Stomach smooth muscle (tissue), 2 donors: ENCODE measurements at regions not wholly inside any gene's neighbourhood (a gene's known extent, or its start where the extent isn't known, plus 50 kb on each side); places are given as distances from the start of the nearest gene placed in this dataset.

Source experiments
- H3K27ac ChIP-seq: one replicate; pipeline ENCODE4 v1.7.0; 2013; ENCODE audit warnings: mild to moderate bottlenecking, low read length, inconsistent platforms
- H3K27me3 ChIP-seq, 2 donors: one replicate each; pipeline ENCODE4 v1.7.0; 2013; ENCODE audit warnings: low read length in 2 of 2; ENCODE audit not compliant: insufficient read depth in 2 of 2, control insufficient read depth in 1 of 2
- H3K36me3 ChIP-seq, 2 donors: one replicate each; pipeline ENCODE4 v1.7.0; 2013; ENCODE audit warnings: low read length in 2 of 2; ENCODE audit not compliant: control insufficient read depth in 2 of 2, insufficient read depth in 2 of 2
- H3K4me1 ChIP-seq: one replicate; pipeline ENCODE4 v1.7.0; 2013; ENCODE audit warnings: low read length; ENCODE audit not compliant: control insufficient read depth, insufficient read depth
- H3K4me3 ChIP-seq, 2 donors: one replicate each; pipeline ENCODE4 v1.7.0; 2013; ENCODE audit warnings: low read length in 2 of 2
- H3K9ac ChIP-seq, 2 donors: one replicate each; pipeline ENCODE4 v1.7.0; 2013; ENCODE audit warnings: low read length in 2 of 2, mild to moderate bottlenecking in 1 of 2
- H3K9me3 ChIP-seq, 2 donors: one replicate each; pipeline ENCODE4 v1.7.0; 2013; ENCODE audit warnings: low read length in 2 of 2; ENCODE audit not compliant: control insufficient read depth in 2 of 2
- donor health status: healthy.
- donor health status: Pancreatic carcinoma.

GRCh38 chr15:46518381-46518780, 883.6 kb downstream of the SQOR start:
- no peaks in the 10 kb centered on the region for H3K27me3 ChIP-seq
- H3K4me1 ChIP-seq, result no peaks in the 10 kb centered on the region
- H3K9me3 ChIP-seq, result peaks cover 0 to 3% of the 10 kb centered on the region in 2 donors
- no peaks in the 10 kb centered on the region for H3K36me3 ChIP-seq
- H3K27ac ChIP-seq, result no peak overlapping the region
- H3K4me3 ChIP-seq, result no peak overlapping the region
- H3K9ac ChIP-seq, result no peak overlapping the region

GRCh38 chr15:46523701-46524100, 888.9 kb downstream of the SQOR start:
- H3K9ac ChIP-seq, result no peak overlapping the region
- H3K27ac ChIP-seq, result no peak overlapping the region
- H3K4me3 ChIP-seq, result no peak overlapping the region
- H3K9me3 ChIP-seq, result no peaks in the 10 kb centered on the region
- H3K36me3 ChIP-seq, result no peaks in the 10 kb centered on the region
- no peaks in the 10 kb centered on the region for H3K27me3 ChIP-seq
- H3K4me1 ChIP-seq, result no peaks in the 10 kb centered on the region

- no peak overlapping the region for H3K4me3 ChIP-seq
- H3K27ac ChIP-seq, result no peak overlapping the region
- H3K36me3 ChIP-seq, result no peaks in the 10 kb centered on the region
- no peaks in the 10 kb centered on the region for H3K9me3 ChIP-seq
- H3K9ac ChIP-seq, result no peak overlapping the region
- no peaks in the 10 kb centered on the region for H3K4me1 ChIP-seq
- H3K27me3 ChIP-seq, result no peaks in the 10 kb centered on the region
Observed at GRCh38 chr15:46525984-46526725, 891.3 kb downstream of the SQOR start.

DNA sequence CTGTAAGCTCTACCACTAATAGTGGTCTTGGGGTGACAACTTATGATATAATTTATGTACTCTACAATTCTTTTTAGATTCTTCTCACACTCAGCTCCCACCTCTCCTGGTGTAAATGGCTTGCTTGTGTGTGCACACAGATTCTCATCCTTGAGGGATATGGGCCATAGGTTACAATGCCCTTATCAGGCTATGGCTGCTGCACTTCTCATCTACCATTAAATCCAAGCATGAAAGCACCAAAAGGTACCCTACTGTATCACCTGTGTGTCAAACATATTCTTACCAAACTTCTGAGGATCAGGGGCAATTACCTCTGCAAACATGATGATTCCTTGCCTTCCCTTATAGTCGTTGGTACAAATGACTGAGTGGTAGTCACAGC, 891.9 kb downstream of the SQOR start:
- Histone ChIP-seq H3K36me3 (no peaks in the 10 kb centered on the region), H3K4me3 (no peak overlapping the region), H3K9ac (no peak overlapping the region), H3K4me1 (no peaks in the 10 kb centered on the region), H3K27ac (no peak overlapping the region), H3K9me3 (no peaks in the 10 kb centered on the region), H3K27me3 (no peaks in the 10 kb centered on the region)

DNA sequence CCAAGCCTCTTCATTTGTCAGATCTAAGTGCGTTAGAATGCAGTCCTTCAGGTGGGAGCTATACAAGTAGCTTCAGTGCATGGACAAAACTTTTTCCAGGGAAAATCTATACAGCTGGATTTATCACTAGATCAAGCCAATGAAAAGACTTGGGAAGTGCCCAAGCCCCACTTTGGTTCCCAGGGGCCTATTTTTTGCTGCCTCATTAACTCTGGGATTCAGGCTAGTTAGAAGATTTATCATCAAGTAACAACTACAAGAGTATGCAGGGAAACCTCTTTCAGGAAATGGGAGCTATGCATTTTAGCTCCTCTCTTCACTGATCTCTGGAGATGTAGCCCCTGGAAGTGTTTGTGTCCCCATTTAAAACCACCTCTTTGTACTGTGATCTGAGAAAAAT, 908.8 kb downstream of the SQOR start:
- H3K9me3 ChIP-seq, result no peaks in the 10 kb centered on the region
- no peaks in the 10 kb centered on the region for H3K36me3 ChIP-seq

DNA sequence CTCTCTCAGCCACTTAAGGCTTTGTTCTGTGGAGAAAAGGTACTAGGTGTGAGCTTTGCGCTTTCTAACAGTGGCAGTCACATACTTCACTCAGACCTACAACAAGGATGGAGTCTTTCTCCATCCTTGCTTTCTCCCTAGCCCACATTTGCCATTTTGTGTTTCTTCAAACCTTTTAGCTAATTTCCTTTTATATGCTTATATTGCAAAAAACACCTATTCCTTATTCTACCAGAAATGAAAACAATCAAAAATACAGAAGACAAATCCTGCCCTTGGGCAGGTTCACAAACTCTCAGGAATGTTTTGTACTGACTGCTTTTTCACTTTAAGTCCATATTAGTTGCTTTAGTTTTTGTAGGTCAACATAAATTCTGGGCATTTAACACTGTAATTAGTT, 914.2 kb downstream of the SQOR start:
- Histone ChIP-seq H3K9me3 (no peaks in the 10 kb centered on the region), H3K9ac (no peak overlapping the region), H3K27ac (no peak overlapping the region), H3K4me1 (no peaks in the 10 kb centered on the region), H3K27me3 (no peaks in the 10 kb centered on the region), H3K4me3 (no peak overlapping the region), H3K36me3 (no peaks in the 10 kb centered on the region)

More for the DNA sequence above, 908.8 kb downstream of the SQOR start:
- no peak overlapping the region for H3K9ac ChIP-seq
- no peak overlapping the region for H3K27ac ChIP-seq
- H3K4me3 ChIP-seq, result no peak overlapping the region
- no peaks in the 10 kb centered on the region for H3K4me1 ChIP-seq
- no peaks in the 10 kb centered on the region for H3K27me3 ChIP-seq

- no peaks in the 10 kb centered on the region for H3K27me3 ChIP-seq
- H3K27ac ChIP-seq, result no peak overlapping the region
- no peak overlapping the region for H3K9ac ChIP-seq
Observed at GRCh38 chr15:46552316-46552715, 917.5 kb downstream of the SQOR start.

DNA sequence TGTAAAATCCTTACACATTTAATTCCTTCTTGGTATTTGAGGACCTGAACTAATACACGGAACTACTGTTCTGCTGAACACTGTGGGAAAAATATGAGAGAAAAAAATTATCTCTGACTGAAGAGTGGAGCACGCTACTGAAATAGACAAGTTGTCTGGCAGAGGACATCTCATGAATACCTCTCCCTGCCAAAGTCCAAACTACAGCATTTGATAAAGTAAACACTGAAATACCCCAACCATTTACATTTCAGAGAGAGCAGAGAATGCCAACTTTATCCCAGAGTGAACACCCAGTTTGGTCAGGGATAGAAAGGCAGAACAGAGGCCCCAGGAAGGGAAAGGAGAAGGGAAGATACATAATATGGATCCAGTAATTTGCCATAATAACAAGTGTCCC, 920.7 kb downstream of the SQOR start:
- Histone ChIP-seq H3K4me1 (no peaks in the 10 kb centered on the region), H3K36me3 (no peaks in the 10 kb centered on the region), H3K27me3 (no peaks in the 10 kb centered on the region), H3K9me3 (no peaks in the 10 kb centered on the region), H3K9ac (no peak overlapping the region), H3K27ac (no peak overlapping the region), H3K4me3 (no peak overlapping the region)

More at GRCh38 chr15:46552316-46552715, 917.5 kb downstream of the SQOR start:
- Histone ChIP-seq H3K4me1 (no peaks in the 10 kb centered on the region), H3K36me3 (no peaks in the 10 kb centered on the region), H3K9me3 (no peaks in the 10 kb centered on the region), H3K4me3 (no peak overlapping the region)

DNA sequence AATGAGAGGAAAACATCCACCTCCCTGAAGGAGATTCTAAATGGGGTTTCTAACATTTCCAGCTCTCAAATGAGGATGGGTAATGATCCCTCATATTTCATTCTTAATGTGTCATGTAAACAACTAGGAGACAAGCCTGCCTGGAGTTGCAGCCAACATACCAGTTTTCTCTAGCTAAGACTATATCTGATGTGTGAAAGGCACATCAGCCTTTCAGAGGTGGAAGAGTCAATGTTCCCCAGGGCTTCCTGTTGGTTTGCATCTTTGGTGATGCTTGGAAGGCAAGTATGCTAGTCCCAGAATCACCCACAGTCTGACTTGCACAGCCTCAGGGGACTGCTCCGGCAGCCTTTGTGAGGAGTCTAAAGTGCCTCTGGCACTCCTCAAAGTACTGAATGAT, 921.2 kb downstream of the SQOR start:
- Histone ChIP-seq H3K27ac (no peak overlapping the region), H3K9me3 (no peaks in the 10 kb centered on the region), H3K36me3 (no peaks in the 10 kb centered on the region), H3K4me1 (no peaks in the 10 kb centered on the region), H3K9ac (no peak overlapping the region), H3K27me3 (no peaks in the 10 kb centered on the region), H3K4me3 (no peak overlapping the region)

- H3K4me1 ChIP-seq, result no peaks in the 10 kb centered on the region
Observed at GRCh38 chr15:46556559-46557379, 921.9 kb downstream of the SQOR start.

GRCh38 chr15:46567968-46568367, 933.1 kb downstream of the SQOR start:
- Histone ChIP-seq H3K9ac (no peak overlapping the region), H3K4me1 (no peaks in the 10 kb centered on the region), H3K27ac (no peak overlapping the region), H3K36me3 (no peaks in the 10 kb centered on the region), H3K9me3 (no peaks in the 10 kb centered on the region), H3K27me3 (no peaks in the 10 kb centered on the region), H3K4me3 (no peak overlapping the region)

More at GRCh38 chr15:46556559-46557379, 921.9 kb downstream of the SQOR start:
- Histone ChIP-seq H3K9me3 (no peaks in the 10 kb centered on the region), H3K4me3 (no peak overlapping the region), H3K27ac (no peak overlapping the region), H3K9ac (no peak overlapping the region), H3K36me3 (no peaks in the 10 kb centered on the region), H3K27me3 (no peaks in the 10 kb centered on the region)
